K562 (cell line): ENCODE measurements at regions not wholly inside any gene's neighbourhood (a gene's known extent, or its start where the extent isn't known, plus 50 kb on each side); places are given as distances from the start of the nearest gene placed in this dataset.

Experiments used
- ATAC-seq: fragments of 200-7000 bp; cut with Tn5 transposase; 3 replicates; pipeline ENCODE4 v1.9.1; 2020; ENCODE audit warnings: moderate library complexity
- BruUV-seq: library from RNA; stranded (reverse); fragments of 400-500 nt; replicated peaks from 2 replicates; lab custom pipeline; 2021; lab: Mats Ljungman, UMichigan
- CTCF ChIA-PET: fragments of 300-600 bp; formaldehyde crosslinking; extraction: SDS; loops from one replicate; lab custom pipeline; 2021; ENCODE audit warnings: low intra/inter-chr PET ratio; lab: Yijun Ruan, JAX
- POLR2A ChIA-PET: fragments of 300-600, 350-650 bp; sonication (Branson Sonifier 250); formaldehyde crosslinking; extraction: SDS; loops from one replicate; lab custom pipeline; 2021; ENCODE audit warnings: antibody characterized with exemption, inconsistent platforms; lab: Yijun Ruan, JAX
- DNase-seq, 4 experiments: peaks; one replicate each; pipeline versions ENCODE4 v3.0.0 to v3.0.0-alpha.2; 2011 to 2018; ENCODE audit warnings: low spot score in 3 of 4, mixed read lengths in 3 of 4; ENCODE audit errors: extremely low read depth in 1 of 4
- FAIRE-seq: peaks from 2 replicates; lab custom pipeline; 2011; peaks lifted over from hg19 to GRCh38; lab: Jason Lieb, UNC
- H2AFZ ChIP-seq: 2 replicates; pipeline ENCODE4 v1.6.0; 2011; ENCODE audit warnings: low read depth, low read length, control low read depth, inconsistent platforms
- H3K27ac ChIP-seq: fragments of 200-600 bp; 3 replicates; pipeline ENCODE4 v1.8.0; 2011; ENCODE audit warnings: low read depth, mild to moderate bottlenecking, control low read depth, inconsistent platforms, low read length, moderate library complexity, mixed read lengths; ENCODE audit errors: extremely low read depth
- H3K27me3 ChIP-seq, 2 experiments: fragments of 300-600 bp in 1 of 2; 2 replicates in 1 of 2; 3 replicates in 1 of 2; pipeline versions ENCODE4 v1.6.0 to v1.8.0; 2011; ENCODE audit warnings: inconsistent platforms in 2 of 2, low read length in 2 of 2, mild to moderate bottlenecking in 1 of 2, mixed read lengths in 1 of 2, moderate library complexity in 1 of 2; ENCODE audit not compliant: control insufficient read depth in 2 of 2, insufficient read depth in 2 of 2
- H3K36me3 ChIP-seq: fragments of 300-600 bp; 3 replicates; pipeline ENCODE4 v1.8.0; 2011; ENCODE audit warnings: mild to moderate bottlenecking, low read length, inconsistent platforms; ENCODE audit not compliant: control insufficient read depth, insufficient read depth
- H3K4me1 ChIP-seq, 2 experiments: fragments of 200-600 bp in 1 of 2; replicated peaks in 1 of 2; 2 replicates in 1 of 2; 3 replicates in 1 of 2; pipeline versions ENCODE4 v1.5.1 to v1.8.0; 2011; ENCODE audit warnings: inconsistent platforms in 2 of 2, low read length in 2 of 2, mild to moderate bottlenecking in 1 of 2, mixed read lengths in 1 of 2, moderate library complexity in 1 of 2; ENCODE audit not compliant: control insufficient read depth in 2 of 2, insufficient read depth in 2 of 2
- H3K4me2 ChIP-seq: 2 replicates; pipeline ENCODE4 v1.6.1; 2011; ENCODE audit warnings: low read length, control low read depth, inconsistent platforms, mixed read lengths; ENCODE audit not compliant: insufficient read depth
- H3K4me3 ChIP-seq: fragments of 200-600 bp; sonication (generic), shearing (Covaris generic); 2 replicates; pipeline ENCODE4 v1.5.1; 2016; ENCODE audit warnings: control low read depth, inconsistent platforms
- H3K79me2 ChIP-seq: fragments of 200-600 bp; 3 replicates; pipeline ENCODE4 v1.8.0; 2011; ENCODE audit warnings: low read length, inconsistent platforms; ENCODE audit not compliant: control insufficient read depth, insufficient read depth
- H3K9ac ChIP-seq, 2 experiments: 2 replicates each; pipeline versions ENCODE4 v1.6.0 to v1.6.1; 2011; ENCODE audit warnings: low read depth in 2 of 2, low read length in 2 of 2, control low read depth in 1 of 2, inconsistent platforms in 1 of 2, mild to moderate bottlenecking in 1 of 2, mixed read lengths in 1 of 2; ENCODE audit not compliant: insufficient read depth in 1 of 2
- H3K9me1 ChIP-seq: one replicate; pipeline ENCODE4 v1.6.0; 2011; ENCODE audit warnings: inconsistent platforms, mild to moderate bottlenecking, low read length, moderate library complexity; ENCODE audit not compliant: control insufficient read depth, insufficient read depth
- H3K9me3 ChIP-seq: replicated peaks from 2 replicates; pipeline ENCODE4 v1.5.1; 2011; ENCODE audit warnings: low read depth, low read length, inconsistent platforms; ENCODE audit not compliant: control insufficient read depth, insufficient read depth
- H4K20me1 ChIP-seq: replicated peaks from 2 replicates; pipeline ENCODE4 v1.6.1; 2011; ENCODE audit warnings: low read length, inconsistent platforms, mixed read lengths; ENCODE audit not compliant: control insufficient read depth, insufficient read depth
- ATF3 ChIP-seq, 2 experiments: fragments of 450-650 bp in 1 of 2; sonication (generic) in 1 of 2; formaldehyde crosslinking in 1 of 2; IDR thresholded peaks in 1 of 2; conservative IDR thresholded peaks in 1 of 2; 2 replicates each; pipeline versions ENCODE4 v1.6.1 to v1.8.1; 2016 to 2023; ENCODE audit warnings: mild to moderate bottlenecking in 2 of 2, moderate library complexity in 2 of 2, inconsistent platforms in 1 of 2, missing genetic modification reagents in 1 of 2
- BRD9 ChIP-seq: fragments of 450-650 bp; IDR thresholded peaks from 2 replicates; pipeline ENCODE4 v1.6.1; 2018; ENCODE audit warnings: low read depth; ENCODE audit not compliant: partially characterized antibody
- CBX3 ChIP-seq, 2 experiments: IDR thresholded peaks; 1 replicate in 1 of 2; 2 replicates in 1 of 2; pipeline ENCODE4 v1.6.1; 2012; ENCODE audit warnings: inconsistent platforms in 2 of 2, low read length in 2 of 2, borderline replicate concordance in 1 of 2, control low read depth in 1 of 2
- CEBPG ChIP-seq, 3 experiments: fragments of 200-800 bp in 1 of 3; sonication (Bioruptor generic) in 1 of 3; sonication (generic) in 1 of 3; formaldehyde crosslinking in 1 of 3; IDR thresholded peaks in 2 of 3; conservative IDR thresholded peaks in 1 of 3; 2 replicates each; pipeline versions ENCODE4 v1.6.1 to v1.8.0; 2016 to 2022; ENCODE audit warnings: missing compliant biosample characterization in 2 of 3, missing genetic modification characterization in 2 of 3, mild to moderate bottlenecking in 1 of 3, missing genetic modification reagents in 1 of 3
- EHMT2 ChIP-seq: fragments of 450-650 bp; IDR thresholded peaks from 2 replicates; pipeline ENCODE4 v1.6.1; 2018; ENCODE audit warnings: antibody characterized with exemption
- EP400 ChIP-seq: fragments of 450-650 bp; IDR thresholded peaks from 2 replicates; pipeline ENCODE4 v1.6.1; 2017; ENCODE audit warnings: antibody characterized with exemption, mild to moderate bottlenecking, moderate library complexity
- ETS2 ChIP-seq: IDR thresholded peaks from 2 replicates; pipeline ENCODE4 v1.6.1; 2016; ENCODE audit warnings: borderline replicate concordance, missing genetic modification characterization, mild to moderate bottlenecking, moderate library complexity, missing compliant biosample characterization; ENCODE audit not compliant: poor library complexity, severe bottlenecking
- HMGXB4 ChIP-seq: sonication (generic); formaldehyde crosslinking; IDR thresholded peaks from 2 replicates; pipeline ENCODE4 v1.8.1; 2023; ENCODE audit warnings: mild to moderate bottlenecking, missing genetic modification reagents
- JUN ChIP-seq, 2 experiments: sonication (generic) in 1 of 2; formaldehyde crosslinking in 1 of 2; IDR thresholded peaks; 2 replicates each; pipeline versions ENCODE4 v1.6.1 to v1.8.0; 2012 to 2022; ENCODE audit warnings: borderline replicate concordance in 2 of 2, mild to moderate bottlenecking in 2 of 2, improper control_type of control experiment in 1 of 2, low read depth in 1 of 2, low read length in 1 of 2, missing genetic modification reagents in 1 of 2
- NFYB ChIP-seq: IDR thresholded peaks from 2 replicates; pipeline ENCODE4 v1.6.1; 2011; ENCODE audit warnings: mild to moderate bottlenecking, moderate library complexity; ENCODE audit not compliant: insufficient read length; ENCODE audit errors: extremely low read depth
- PYGO2 ChIP-seq: fragments of 450-650 bp; IDR thresholded peaks from 2 replicates; pipeline ENCODE4 v1.6.1; 2016; ENCODE audit warnings: mild to moderate bottlenecking, missing genetic modification characterization, moderate library complexity, missing compliant biosample characterization
- RAD21 ChIP-seq, 2 experiments: fragments of 250-450 bp in 1 of 2; fragments of 450-650 bp in 1 of 2; sonication (Bioruptor Pico) in 1 of 2; formaldehyde crosslinking in 1 of 2; IDR thresholded peaks in 1 of 2; conservative IDR thresholded peaks in 1 of 2; 2 replicates each; pipeline versions ENCODE4 v1.4.0 to v1.8.0; 2020 to 2022; ENCODE audit warnings: mild to moderate bottlenecking in 2 of 2, moderate library complexity in 1 of 2
- SMARCA4 ChIP-seq: fragments of 450-650 bp; IDR thresholded peaks from 2 replicates; pipeline ENCODE4 v1.6.1; 2016
- TRIM24 ChIP-seq, 2 experiments: fragments of 450-650 bp; IDR thresholded peaks; 2 replicates each; pipeline ENCODE4 v1.6.1; 2016
- ZFP36 ChIP-seq: fragments of 150-350 bp; IDR thresholded peaks from 2 replicates; pipeline ENCODE4 v1.6.1; 2018; ENCODE audit warnings: low read length, low read depth; ENCODE audit not compliant: partially characterized antibody
- WGBS: fragments of 100-300 bp; shearing (Covaris generic); methylation state at CpG from one replicate; pipeline ENCODE4 v1.1.6; 2016; ENCODE audit warnings: low coverage, mixed read lengths; ENCODE audit not compliant: insufficient coverage; ENCODE audit errors: missing lambda C conversion rate; 5-methylcytosine and 5-hydroxymethylcytosine counted together
- in situ Hi-C: fragments of 300-500 bp; cut with MboI; formaldehyde crosslinking; loops from 4 replicates; pipeline ENCODE4 v1.15.0; 2018; ENCODE audit warnings: inconsistent platforms, mixed read lengths
- intact Hi-C: fragments of 100-400 bp; cut with micrococcal nuclease; formaldehyde crosslinking; loops from 2 replicates; pipeline ENCODE4 v1.14.2; 2022

- TF ChIP-seq HMGXB4 (CRISPR knock-in tag), result no peak
- no peak for TF ChIP-seq RAD21 (CRISPR knock-in tag; conservative IDR thresholded peaks at IDR 0.05 in 1 of 2, IDR thresholded peaks at IDR 0.05 in 1 of 2)
- no peak for TF ChIP-seq NFYB
These were observed 478.2 kb downstream of the CD83 start (continued) for GRCh38 chr6:14595751-14596150.

DNA sequence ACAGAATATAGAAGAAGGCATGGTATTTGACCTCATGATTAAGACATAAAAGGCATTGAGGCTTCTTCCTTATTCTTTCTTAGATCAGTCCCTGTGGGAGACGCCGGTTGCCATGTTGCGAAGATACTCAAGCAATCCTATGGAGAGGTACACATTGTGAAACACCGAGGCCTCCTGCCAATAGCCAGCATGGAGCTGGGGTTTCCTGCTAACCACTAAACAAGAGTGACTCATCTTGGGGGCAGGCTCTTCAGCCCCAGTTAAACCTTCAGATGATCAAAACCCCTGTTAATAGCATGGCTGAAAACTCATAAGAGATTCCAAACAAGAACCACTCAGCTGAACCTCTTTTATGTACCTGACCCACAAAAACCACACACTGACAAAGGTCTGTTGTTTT is 478.8 kb downstream of the CD83 start:
- peak; percentile 66 for ATAC-seq
- Histone ChIP-seq H3K4me3 (no peak overlapping the region), H3K36me3 (no peaks in the 10 kb centered on the region), H2AFZ (no peak overlapping the region), H3K9ac (no peak overlapping the region), H3K9me3 (no peaks in the 10 kb centered on the region), H3K9me1 (no peaks in the 10 kb centered on the region), H3K4me2 (no peak overlapping the region), H3K4me1 (no peaks in the 10 kb centered on the region; a peak in 1 of 5 replicates), H3K27ac (no peak overlapping the region), H4K20me1 (no peaks in the 10 kb centered on the region), H3K27me3 (no peaks in the 10 kb centered on the region), H3K79me2 (no peaks in the 10 kb centered on the region)
- BruUV-seq, result no TSS peak
- peak; percentile 69 for FAIRE-seq
- POLR2A ChIA-PET, result no interaction called here
- DNase-seq, result peak in 3 of 4 experiments; percentile 18 to 56 (median 32)
- in situ Hi-C loops, result no loop called here
- intact Hi-C loops, result no loop called here
- 51% methylated on average over 4 of the region's 4 CpGs for WGBS
- CTCF ChIA-PET, result interaction anchor here (0.6 kb wide), 1 partner anchor 1599 kb away, joined by 3 read pairs; no protein-coding TSS in a partner anchor
- TF ChIP-seq EHMT2 (0 out of 2 replicates have a peak, but pooled peaks have one; percentile 14), EP400 (no peak), CEBPG (CRISPR knock-in tag; IDR thresholded peaks at IDR 0.05) (peak; percentile 53; the same call in 1 of the 2 replicates), CEBPG (tag; conservative IDR thresholded peaks at IDR 0.05 in 1 of 2, IDR thresholded peaks at IDR 0.05 in 1 of 2) (peak; percentile 34 to 75; a peak in 2 of 4 replicates), JUN (IDR thresholded peaks at IDR 0.05; ENCODE audit: borderline replicate concordance, low read depth, low read length) (peak; percentile 92), JUN (CRISPR knock-in tag; IDR thresholded peaks at IDR 0.05; ENCODE audit: borderline replicate concordance) (no peak), ATF3 (IDR thresholded peaks at IDR 0.05) (peak; percentile 74; the same call in 1 of the 2 replicates), ATF3 (CRISPR knock-in tag; conservative IDR thresholded peaks at IDR 0.05) (no peak), BRD9 (no peak), ETS2 (tag) (no peak), SMARCA4 (0 out of 2 replicates have a peak, but pooled peaks have one; percentile 28), CBX3 (IDR thresholded peaks at IDR 0.05; ENCODE audit: borderline replicate concordance in 1 of 2, low read length in 2 of 2) (peak in 1 of 2 experiments; percentile 56; a peak in 1 of 3 replicates), ZFP36 (no peak), TRIM24 (IDR thresholded peaks at IDR 0.05) (peak; percentile 60 to 71), PYGO2 (tag) (no peak)
